Right lobe of liver (tissue), 4 donors: ENCODE measurements at regions not wholly inside any gene's neighbourhood (a gene's known extent, or its start where the extent isn't known, plus 50 kb on each side); places are given as distances from the start of the nearest gene placed in this dataset.

ENCODE experiments used
- CTCF ChIP-seq, 4 donors: fragments of 200-600 bp in 3 of 4; fragments of 450-650 bp in 1 of 4; IDR thresholded peaks; one replicate each; pipeline versions ENCODE4 v1.5.1 to v1.8.0; 2016 to 2022; ENCODE audit warnings: antibody characterized with exemption in 4 of 4, mild to moderate bottlenecking in 2 of 4
- POLR2A ChIP-seq: fragments of 450-650 bp; IDR thresholded peaks from one replicate; pipeline ENCODE4 v1.6.1; 2017; ENCODE audit warnings: antibody characterized with exemption, mild to moderate bottlenecking
- donor health status: DM: no; HTN: no; CAD: no.
- donor health status: DM: no; HTN: no; CAD: no.
- donor health status: DM: no; HTN: yes; CAD: no.

- TF ChIP-seq CTCF (IDR thresholded peaks at IDR 0.05) (no peak), POLR2A (no peak)
Measured at GRCh38 chr9:84587153-84587552, 82.4 kb upstream of the NTRK2 start.
